22Rv1 (cell line): ENCODE measurements at regions not wholly inside any gene's neighbourhood (a gene's known extent, or its start where the extent isn't known, plus 50 kb on each side); places are given as distances from the start of the nearest gene placed in this dataset.

ENCODE experiments used
- ZFX ChIP-seq: fragments of 450-650 bp; IDR thresholded peaks from 2 replicates; pipeline ENCODE4 v1.6.1; 2017; ENCODE audit warnings: antibody characterized with exemption, borderline replicate concordance
- TF ChIP-seq, protein P1 (sequence below): fragments of 450-650 bp; IDR thresholded peaks from 2 replicates; pipeline ENCODE4 v1.5.1; 2017; ENCODE audit warnings: mild to moderate bottlenecking

GRCh38 chr1:83555871-83556270, 443.1 kb downstream of the TTLL7 start:
- TF ChIP-seq, protein P1, sequence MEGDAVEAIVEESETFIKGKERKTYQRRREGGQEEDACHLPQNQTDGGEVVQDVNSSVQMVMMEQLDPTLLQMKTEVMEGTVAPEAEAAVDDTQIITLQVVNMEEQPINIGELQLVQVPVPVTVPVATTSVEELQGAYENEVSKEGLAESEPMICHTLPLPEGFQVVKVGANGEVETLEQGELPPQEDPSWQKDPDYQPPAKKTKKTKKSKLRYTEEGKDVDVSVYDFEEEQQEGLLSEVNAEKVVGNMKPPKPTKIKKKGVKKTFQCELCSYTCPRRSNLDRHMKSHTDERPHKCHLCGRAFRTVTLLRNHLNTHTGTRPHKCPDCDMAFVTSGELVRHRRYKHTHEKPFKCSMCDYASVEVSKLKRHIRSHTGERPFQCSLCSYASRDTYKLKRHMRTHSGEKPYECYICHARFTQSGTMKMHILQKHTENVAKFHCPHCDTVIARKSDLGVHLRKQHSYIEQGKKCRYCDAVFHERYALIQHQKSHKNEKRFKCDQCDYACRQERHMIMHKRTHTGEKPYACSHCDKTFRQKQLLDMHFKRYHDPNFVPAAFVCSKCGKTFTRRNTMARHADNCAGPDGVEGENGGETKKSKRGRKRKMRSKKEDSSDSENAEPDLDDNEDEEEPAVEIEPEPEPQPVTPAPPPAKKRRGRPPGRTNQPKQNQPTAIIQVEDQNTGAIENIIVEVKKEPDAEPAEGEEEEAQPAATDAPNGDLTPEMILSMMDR: no peak
- no peak for TF ChIP-seq ZFX
